ENCODE measurements at regions not wholly inside any gene's neighbourhood (a gene's known extent, or its start where the extent isn't known, plus 50 kb on each side); places are given as distances from the start of the nearest gene placed in this dataset.
A peak's percentile ranks its signal among the peaks of the same experiment; 100 is the strongest.

DNA sequence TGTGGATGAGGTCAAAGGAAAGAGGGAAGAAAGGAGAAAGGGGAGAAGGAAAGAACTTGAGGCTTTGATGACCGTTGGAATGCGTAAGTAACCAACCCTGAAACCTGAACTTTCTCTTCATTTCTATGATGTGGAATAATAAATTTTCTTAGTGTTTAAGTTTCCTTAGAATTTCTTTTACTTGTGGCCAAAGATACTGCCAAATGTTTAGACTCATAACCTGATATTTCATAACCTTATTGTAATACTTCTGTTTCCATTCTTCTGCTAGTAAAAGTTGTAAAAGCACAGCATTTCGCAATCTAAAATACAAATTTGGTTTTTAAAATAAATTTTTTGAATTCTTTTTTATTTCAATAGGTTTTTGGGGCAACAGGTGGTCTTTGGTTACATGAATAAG, 258.5 kb upstream of the GIMD1 start:
- Histone ChIP-seq H3K36me3 (ENCODE audit: control insufficient read depth in 2 of 2, insufficient read depth in 2 of 2, low read length in 2 of 2) (no peaks in the 10 kb centered on the region), H3K27ac (ENCODE audit: low read length) (no peak overlapping the region)

DNA sequence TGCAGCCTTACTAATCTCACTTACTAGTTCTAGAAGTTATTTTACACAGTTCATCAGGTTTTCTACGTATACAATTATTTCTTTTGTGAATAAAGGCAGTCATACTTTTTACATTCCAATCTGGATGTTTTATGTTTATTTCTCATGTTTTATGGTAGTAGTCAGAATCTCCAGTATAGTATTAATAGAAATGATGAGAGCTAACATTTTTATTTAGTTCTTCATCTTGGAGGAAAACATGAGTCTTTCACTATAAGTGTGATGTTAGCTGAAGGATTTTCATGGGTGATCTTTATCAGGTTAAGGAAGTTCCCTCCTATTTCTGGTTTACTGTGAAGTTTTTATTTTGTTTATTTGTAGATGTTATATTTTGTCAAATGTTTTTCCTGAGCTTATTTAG, 256.1 kb upstream of the GIMD1 start:
- Histone ChIP-seq H3K27ac (ENCODE audit: low read length) (no peak overlapping the region), H3K4me3 (ENCODE audit: low read length in 2 of 2) (no peak overlapping the region), H3K36me3 (ENCODE audit: control insufficient read depth in 2 of 2, insufficient read depth in 2 of 2, low read length in 2 of 2) (no peaks in the 10 kb centered on the region), H3K9ac (ENCODE audit: low read length in 2 of 2) (no peak overlapping the region), H3K9me3 (ENCODE audit: control insufficient read depth in 2 of 2, low read length in 2 of 2) (no peaks in the 10 kb centered on the region), H3K27me3 (ENCODE audit: control insufficient read depth in 1 of 2, insufficient read depth in 2 of 2, low read length in 2 of 2) (no peaks in the 10 kb centered on the region), H3K4me1 (ENCODE audit: control insufficient read depth, insufficient read depth, low read length) (no peaks in the 10 kb centered on the region)

More for the DNA sequence above, 258.5 kb upstream of the GIMD1 start:
- H3K9ac ChIP-seq (ENCODE audit: low read length in 2 of 2): no peak overlapping the region
- no peaks in the 10 kb centered on the region for H3K27me3 ChIP-seq (ENCODE audit: control insufficient read depth in 1 of 2, insufficient read depth in 2 of 2, low read length in 2 of 2)
- H3K9me3 ChIP-seq (ENCODE audit: control insufficient read depth in 2 of 2, low read length in 2 of 2): no peaks in the 10 kb centered on the region
- no peaks in the 10 kb centered on the region for H3K4me1 ChIP-seq (ENCODE audit: control insufficient read depth, insufficient read depth, low read length)
- H3K4me3 ChIP-seq (ENCODE audit: low read length in 2 of 2): no peak overlapping the region

DNA sequence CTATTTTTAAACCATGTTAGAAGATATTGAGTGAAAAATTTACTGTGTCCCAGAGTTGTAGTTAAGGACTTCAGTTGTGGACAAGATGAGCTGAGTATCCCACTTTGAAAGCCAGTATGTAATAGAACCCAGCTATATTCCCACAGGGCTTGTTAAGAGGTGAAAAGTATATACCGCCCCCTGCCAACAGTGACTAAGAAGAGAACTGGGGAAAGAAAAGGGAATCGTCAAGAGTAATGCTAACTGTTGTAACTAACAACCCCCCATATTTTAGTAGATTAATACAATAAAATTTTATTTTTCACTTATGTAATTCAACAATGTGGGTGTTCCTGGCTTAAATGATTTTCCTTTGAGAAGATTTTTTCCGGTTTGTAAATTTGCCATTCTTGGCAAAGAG, 250.4 kb upstream of the GIMD1 start:
- no peak overlapping the region for H3K27ac ChIP-seq (ENCODE audit: low read length)
- H3K9ac ChIP-seq (ENCODE audit: low read length in 2 of 2): no peak overlapping the region
- H3K4me1 ChIP-seq (ENCODE audit: control insufficient read depth, insufficient read depth, low read length): no peaks in the 10 kb centered on the region
- H3K4me3 ChIP-seq (ENCODE audit: low read length in 2 of 2): no peak overlapping the region
- H3K27me3 ChIP-seq (ENCODE audit: control insufficient read depth in 1 of 2, insufficient read depth in 2 of 2, low read length in 2 of 2): no peaks in the 10 kb centered on the region
- H3K9me3 ChIP-seq (ENCODE audit: control insufficient read depth in 2 of 2, low read length in 2 of 2): no peaks in the 10 kb centered on the region
- no peaks in the 10 kb centered on the region for H3K36me3 ChIP-seq (ENCODE audit: control insufficient read depth in 2 of 2, insufficient read depth in 2 of 2, low read length in 2 of 2)

DNA sequence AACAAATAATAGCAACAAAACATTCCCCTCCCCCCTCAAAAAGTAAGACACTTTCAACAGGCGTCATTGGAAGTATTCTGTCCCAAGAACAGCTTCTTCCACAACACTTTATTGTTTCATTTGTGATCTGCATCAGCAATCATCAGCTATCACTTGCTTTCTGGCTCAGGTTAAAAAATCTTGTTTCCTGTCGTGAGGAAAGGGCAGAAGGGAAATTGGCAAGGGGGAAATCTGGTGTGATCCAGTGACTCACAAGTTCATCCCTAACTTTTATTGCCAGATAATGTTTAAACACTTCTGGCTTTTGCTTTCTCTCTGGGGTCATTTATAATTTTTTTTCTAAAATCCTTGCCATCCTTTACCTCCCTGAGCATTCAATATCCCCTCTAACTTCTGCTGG, 247.4 kb upstream of the GIMD1 start:
- Histone ChIP-seq H3K4me3 (ENCODE audit: low read length in 2 of 2) (no peak overlapping the region), H3K27ac (ENCODE audit: low read length) (no peak overlapping the region), H3K9me3 (ENCODE audit: control insufficient read depth in 2 of 2, low read length in 2 of 2) (no peaks in the 10 kb centered on the region)

DNA sequence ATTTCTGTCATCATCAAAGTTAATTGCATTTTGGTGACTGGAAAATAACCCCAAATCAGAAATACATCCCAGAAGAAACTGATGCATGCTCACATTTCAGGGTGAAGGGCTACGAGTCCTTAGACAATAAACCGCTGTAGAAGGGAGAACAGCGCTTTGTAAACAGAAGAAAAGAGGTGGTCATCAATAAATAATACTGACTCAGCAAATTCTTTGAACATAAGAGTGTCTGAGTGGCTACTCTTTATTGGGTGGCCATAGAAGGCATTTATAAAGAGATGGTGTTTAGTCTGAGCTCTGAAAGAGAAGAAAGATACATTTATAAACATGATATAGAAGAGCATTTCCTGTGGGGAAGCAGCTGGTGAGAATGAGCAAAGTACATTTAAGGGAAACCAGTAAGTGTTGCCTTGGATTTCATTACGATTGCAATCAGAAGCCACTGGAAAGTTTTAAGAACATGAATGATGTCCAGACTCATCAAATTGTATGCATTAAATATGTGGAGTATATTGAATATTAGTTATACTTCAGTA, 246.9 kb upstream of the GIMD1 start:
- no peak overlapping the region for H3K9ac ChIP-seq (ENCODE audit: low read length in 2 of 2)
- no peaks in the 10 kb centered on the region for H3K9me3 ChIP-seq (ENCODE audit: control insufficient read depth in 2 of 2, low read length in 2 of 2)
- no peak overlapping the region for H3K4me3 ChIP-seq (ENCODE audit: low read length in 2 of 2)
- no peaks in the 10 kb centered on the region for H3K36me3 ChIP-seq (ENCODE audit: control insufficient read depth in 2 of 2, insufficient read depth in 2 of 2, low read length in 2 of 2)
- no peaks in the 10 kb centered on the region for H3K27me3 ChIP-seq (ENCODE audit: control insufficient read depth in 1 of 2, insufficient read depth in 2 of 2, low read length in 2 of 2)
- H3K4me1 ChIP-seq (ENCODE audit: control insufficient read depth, insufficient read depth, low read length): no peaks in the 10 kb centered on the region
- H3K27ac ChIP-seq (ENCODE audit: low read length): no peak overlapping the region

More for the DNA sequence above, 247.4 kb upstream of the GIMD1 start:
- Histone ChIP-seq H3K27me3 (ENCODE audit: control insufficient read depth in 1 of 2, insufficient read depth in 2 of 2, low read length in 2 of 2) (no peaks in the 10 kb centered on the region), H3K9ac (ENCODE audit: low read length in 2 of 2) (no peak overlapping the region), H3K36me3 (ENCODE audit: control insufficient read depth in 2 of 2, insufficient read depth in 2 of 2, low read length in 2 of 2) (no peaks in the 10 kb centered on the region), H3K4me1 (ENCODE audit: control insufficient read depth, insufficient read depth, low read length) (no peaks in the 10 kb centered on the region)

DNA sequence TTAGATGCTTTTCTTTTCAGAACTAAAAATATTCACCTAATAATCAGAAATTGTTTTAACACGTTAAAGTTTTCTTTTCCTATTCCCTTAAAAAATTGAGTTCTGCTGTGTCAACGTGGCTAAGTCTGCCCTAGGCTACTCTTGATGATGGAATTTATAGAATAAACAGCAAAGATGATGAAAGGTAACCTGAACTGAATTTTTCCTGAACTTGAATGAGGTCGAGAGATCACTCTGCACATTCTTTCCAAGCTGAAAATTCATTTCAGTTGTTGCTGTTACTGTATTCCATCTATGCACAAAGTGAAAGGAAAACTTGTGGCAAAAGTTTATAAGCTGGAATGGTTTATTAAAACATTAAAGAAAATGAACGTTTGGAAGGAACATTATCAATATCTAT, 245.9 kb upstream of the GIMD1 start:
- Histone ChIP-seq H3K9me3 (ENCODE audit: control insufficient read depth in 2 of 2, low read length in 2 of 2) (no peaks in the 10 kb centered on the region), H3K27me3 (ENCODE audit: control insufficient read depth in 1 of 2, insufficient read depth in 2 of 2, low read length in 2 of 2) (no peaks in the 10 kb centered on the region), H3K4me3 (ENCODE audit: low read length in 2 of 2) (peak overlapping the region in 1 of 2 donors; percentile 1), H3K4me1 (ENCODE audit: control insufficient read depth, insufficient read depth, low read length) (no peaks in the 10 kb centered on the region), H3K9ac (ENCODE audit: low read length in 2 of 2) (no peak overlapping the region), H3K36me3 (ENCODE audit: control insufficient read depth in 2 of 2, insufficient read depth in 2 of 2, low read length in 2 of 2) (no peaks in the 10 kb centered on the region), H3K27ac (ENCODE audit: low read length) (no peak overlapping the region)

DNA sequence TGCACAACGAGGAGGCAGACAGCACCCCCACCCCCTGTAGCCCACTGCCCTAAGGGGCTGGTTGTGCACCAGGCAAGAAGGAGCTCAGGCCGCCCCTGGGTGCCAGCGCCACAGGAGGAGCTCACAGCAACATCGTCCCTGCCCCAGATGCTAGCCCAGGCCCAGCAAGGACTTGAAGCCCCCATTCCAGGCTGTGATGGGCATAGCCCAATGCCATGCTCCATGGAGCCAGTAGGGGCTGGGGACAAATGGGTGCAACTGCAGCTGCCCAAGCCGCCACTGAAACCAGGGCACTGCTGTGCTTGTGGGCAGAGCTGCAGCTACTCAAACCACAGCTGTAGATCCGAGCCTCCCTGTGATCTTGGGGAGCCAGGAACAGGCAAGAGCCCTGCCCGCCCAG, 241.3 kb upstream of the GIMD1 start:
- H3K36me3 ChIP-seq (ENCODE audit: control insufficient read depth in 2 of 2, insufficient read depth in 2 of 2, low read length in 2 of 2): no peaks in the 10 kb centered on the region
- no peak overlapping the region for H3K27ac ChIP-seq (ENCODE audit: low read length)
- H3K4me3 ChIP-seq (ENCODE audit: low read length in 2 of 2): no peak overlapping the region
- no peak overlapping the region for H3K9ac ChIP-seq (ENCODE audit: low read length in 2 of 2)
- no peaks in the 10 kb centered on the region for H3K4me1 ChIP-seq (ENCODE audit: control insufficient read depth, insufficient read depth, low read length)
- H3K27me3 ChIP-seq (ENCODE audit: control insufficient read depth in 1 of 2, insufficient read depth in 2 of 2, low read length in 2 of 2): no peaks in the 10 kb centered on the region
- no peaks in the 10 kb centered on the region for H3K9me3 ChIP-seq (ENCODE audit: control insufficient read depth in 2 of 2, low read length in 2 of 2)

DNA sequence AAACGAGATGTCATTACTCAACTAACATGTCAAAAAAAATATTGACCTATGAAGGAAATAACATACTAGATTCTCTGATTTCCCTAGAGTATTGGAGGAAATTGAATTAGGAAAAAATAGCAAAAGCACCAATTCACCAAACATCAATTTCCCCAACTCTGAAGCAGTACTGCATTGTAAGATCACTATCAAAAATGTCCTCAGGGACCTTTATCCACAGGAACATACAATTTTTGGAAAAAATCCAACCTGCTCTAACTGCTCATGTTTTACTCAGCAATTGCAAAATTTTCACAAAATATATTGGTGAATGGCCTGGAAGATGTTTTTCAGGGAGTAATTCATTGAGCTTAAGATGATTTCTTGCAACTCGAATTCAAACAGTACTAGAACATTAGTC, 239.0 kb upstream of the GIMD1 start:
- Histone ChIP-seq H3K9me3 (ENCODE audit: control insufficient read depth in 2 of 2, low read length in 2 of 2) (no peaks in the 10 kb centered on the region), H3K27me3 (ENCODE audit: control insufficient read depth in 1 of 2, insufficient read depth in 2 of 2, low read length in 2 of 2) (no peaks in the 10 kb centered on the region), H3K4me1 (ENCODE audit: control insufficient read depth, insufficient read depth, low read length) (no peaks in the 10 kb centered on the region), H3K9ac (ENCODE audit: low read length in 2 of 2) (no peak overlapping the region), H3K36me3 (ENCODE audit: control insufficient read depth in 2 of 2, insufficient read depth in 2 of 2, low read length in 2 of 2) (no peaks in the 10 kb centered on the region), H3K27ac (ENCODE audit: low read length) (no peak overlapping the region), H3K4me3 (ENCODE audit: low read length in 2 of 2) (no peak overlapping the region)

DNA sequence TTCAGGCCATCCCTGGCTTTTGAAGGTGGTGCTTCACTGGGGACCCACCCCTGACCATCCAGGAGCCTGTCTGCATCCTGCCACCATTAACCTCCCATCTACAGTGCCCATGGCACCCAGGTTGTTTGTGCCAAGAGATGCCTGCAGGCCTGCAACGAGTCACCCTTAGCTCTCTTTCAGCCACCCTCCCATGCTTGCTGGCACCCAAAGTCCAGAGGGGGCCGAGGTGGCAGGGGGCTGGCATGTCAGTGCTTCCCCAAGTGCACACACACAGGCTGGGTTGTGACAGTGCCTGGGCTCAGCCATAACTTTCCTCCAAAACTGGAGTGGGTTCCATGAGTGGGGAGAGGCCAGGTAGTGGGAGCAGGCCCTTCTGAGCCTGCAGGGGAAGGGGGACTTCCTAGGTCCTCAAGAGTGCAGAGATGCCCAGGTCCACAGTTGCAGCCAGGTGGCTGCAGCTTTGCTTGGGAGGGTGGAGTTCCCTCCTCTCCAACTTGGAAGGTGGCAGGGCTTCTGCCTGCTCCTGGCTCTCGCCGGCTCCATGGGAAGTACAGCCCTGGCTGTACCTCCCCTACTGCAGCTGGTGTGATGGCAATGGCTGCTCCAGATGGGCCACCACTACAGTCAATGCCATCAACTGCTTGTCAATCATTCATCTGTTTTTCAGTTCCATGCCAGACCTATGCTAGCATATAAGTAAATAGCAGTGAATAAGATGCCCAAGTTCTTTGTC, 235.9 kb upstream of the GIMD1 start:
- H3K27ac ChIP-seq (ENCODE audit: low read length): no peak overlapping the region
- H3K4me3 ChIP-seq (ENCODE audit: low read length in 2 of 2): no peak overlapping the region
- H3K9ac ChIP-seq (ENCODE audit: low read length in 2 of 2): no peak overlapping the region
- no peaks in the 10 kb centered on the region for H3K36me3 ChIP-seq (ENCODE audit: control insufficient read depth in 2 of 2, insufficient read depth in 2 of 2, low read length in 2 of 2)
- H3K9me3 ChIP-seq (ENCODE audit: control insufficient read depth in 2 of 2, low read length in 2 of 2): no peaks in the 10 kb centered on the region
- no peaks in the 10 kb centered on the region for H3K4me1 ChIP-seq (ENCODE audit: control insufficient read depth, insufficient read depth, low read length)
- no peaks in the 10 kb centered on the region for H3K27me3 ChIP-seq (ENCODE audit: control insufficient read depth in 1 of 2, insufficient read depth in 2 of 2, low read length in 2 of 2)

DNA sequence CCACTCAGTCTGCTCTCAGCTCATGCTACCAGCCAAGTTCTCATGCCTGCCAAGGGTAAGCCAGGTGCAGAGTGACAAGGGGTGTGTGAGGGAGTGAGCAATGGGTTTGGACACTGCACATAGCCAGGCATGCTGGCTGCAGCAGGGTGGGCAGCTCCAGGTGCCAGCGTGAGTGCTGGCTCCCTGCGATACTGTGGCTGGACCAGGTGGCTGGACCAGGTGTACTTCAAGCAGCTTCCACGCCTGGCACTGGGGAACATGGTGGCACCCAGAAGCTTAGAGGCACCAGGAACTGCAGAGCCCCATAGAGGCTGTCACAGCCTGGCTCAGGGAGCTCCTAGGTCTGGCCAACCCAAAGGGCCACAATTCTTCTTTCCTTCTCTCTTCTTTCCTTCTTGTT, 234.9 kb upstream of the GIMD1 start:
- Histone ChIP-seq H3K9me3 (ENCODE audit: control insufficient read depth in 2 of 2, low read length in 2 of 2) (no peaks in the 10 kb centered on the region), H3K4me3 (ENCODE audit: low read length in 2 of 2) (no peak overlapping the region), H3K36me3 (ENCODE audit: control insufficient read depth in 2 of 2, insufficient read depth in 2 of 2, low read length in 2 of 2) (no peaks in the 10 kb centered on the region), H3K9ac (ENCODE audit: low read length in 2 of 2) (no peak overlapping the region), H3K27ac (ENCODE audit: low read length) (no peak overlapping the region), H3K4me1 (ENCODE audit: control insufficient read depth, insufficient read depth, low read length) (no peaks in the 10 kb centered on the region), H3K27me3 (ENCODE audit: control insufficient read depth in 1 of 2, insufficient read depth in 2 of 2, low read length in 2 of 2) (no peaks in the 10 kb centered on the region)

DNA sequence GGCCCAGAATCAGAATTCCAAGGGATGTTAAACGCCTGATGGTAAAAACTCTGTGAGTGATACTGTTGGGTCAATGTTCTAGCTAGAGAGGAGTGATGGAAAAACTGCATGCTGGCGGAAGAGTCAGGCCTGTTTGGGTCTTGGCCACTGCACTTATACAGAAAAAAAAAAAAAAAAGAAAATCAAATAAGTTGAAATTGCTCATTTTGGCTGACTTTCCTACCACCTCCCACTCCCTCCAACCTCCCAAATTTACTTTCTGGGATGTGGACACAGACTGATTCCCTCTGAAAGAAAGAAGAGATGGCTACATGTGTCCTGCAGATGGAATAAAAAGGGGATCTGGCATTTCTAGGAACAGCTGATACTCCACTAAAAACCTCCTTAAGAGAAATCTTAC, 234.1 kb upstream of the GIMD1 start:
- no peaks in the 10 kb centered on the region for H3K27me3 ChIP-seq (ENCODE audit: control insufficient read depth in 1 of 2, insufficient read depth in 2 of 2, low read length in 2 of 2)
- no peaks in the 10 kb centered on the region for H3K4me1 ChIP-seq (ENCODE audit: control insufficient read depth, insufficient read depth, low read length)
- no peaks in the 10 kb centered on the region for H3K36me3 ChIP-seq (ENCODE audit: control insufficient read depth in 2 of 2, insufficient read depth in 2 of 2, low read length in 2 of 2)
- no peak overlapping the region for H3K27ac ChIP-seq (ENCODE audit: low read length)
- H3K9me3 ChIP-seq (ENCODE audit: control insufficient read depth in 2 of 2, low read length in 2 of 2): no peaks in the 10 kb centered on the region
- H3K9ac ChIP-seq (ENCODE audit: low read length in 2 of 2): no peak overlapping the region
- H3K4me3 ChIP-seq (ENCODE audit: low read length in 2 of 2): no peak overlapping the region
